Mammary epithelial cell (primary cell): ENCODE measurements at regions not wholly inside any gene's neighbourhood (a gene's known extent, or its start where the extent isn't known, plus 50 kb on each side); places are given as distances from the start of the nearest gene placed in this dataset.

ENCODE experiments used
- CTCF ChIP-seq, 2 donors: IDR thresholded peaks in 1 of 2; conservative IDR thresholded peaks in 1 of 2; 2 replicates each; pipeline ENCODE4 v1.5.1; 2011 to 2012; ENCODE audit warnings: inconsistent platforms in 2 of 2, low read length in 2 of 2, mild to moderate bottlenecking in 2 of 2, control low read depth in 1 of 2, low read depth in 1 of 2; ENCODE audit not compliant: insufficient read depth in 1 of 2; ENCODE audit errors: extremely low read depth in 1 of 2
- EZH2 ChIP-seq: IDR thresholded peaks from 2 replicates; pipeline ENCODE4 v1.6.1; 2012; ENCODE audit warnings: low read length, inconsistent platforms, borderline replicate concordance

- TF ChIP-seq CTCF (conservative IDR thresholded peaks at IDR 0.05 in 1 of 2, IDR thresholded peaks at IDR 0.05 in 1 of 2; ENCODE audit: extremely low read depth in 1 of 2, insufficient read depth in 1 of 2, low read depth in 1 of 2, low read length in 2 of 2) (no peak), EZH2 (no peak)
These were observed 785.6 kb downstream of the QKI start for GRCh38 chr6:164200071-164200470.
